Right lobe of liver (tissue), 4 donors: ENCODE measurements at regions not wholly inside any gene's neighbourhood (a gene's known extent, or its start where the extent isn't known, plus 50 kb on each side); places are given as distances from the start of the nearest gene placed in this dataset.
"Not testable (repeated sequence)": the region's sequence is repeated elsewhere in the genome, so short reads cannot be mapped to it uniquely, and the experiment has no call there.

ENCODE experiments used
- POLR2A ChIP-seq: fragments of 450-650 bp; IDR thresholded peaks from one replicate; pipeline ENCODE4 v1.6.1; 2017; ENCODE audit warnings: antibody characterized with exemption, mild to moderate bottlenecking
- TF ChIP-seq, protein P1 (sequence below), 4 donors: fragments of 200-600 bp in 3 of 4; fragments of 450-650 bp in 1 of 4; IDR thresholded peaks; one replicate each; pipeline versions ENCODE4 v1.5.1 to v1.8.0; 2016 to 2022; ENCODE audit warnings: antibody characterized with exemption in 4 of 4, mild to moderate bottlenecking in 2 of 4
- donor health status: DM: no; HTN: no; CAD: no.
- donor health status: DM: no; HTN: no; CAD: no.
- donor health status: DM: no; HTN: yes; CAD: no.

DNA sequence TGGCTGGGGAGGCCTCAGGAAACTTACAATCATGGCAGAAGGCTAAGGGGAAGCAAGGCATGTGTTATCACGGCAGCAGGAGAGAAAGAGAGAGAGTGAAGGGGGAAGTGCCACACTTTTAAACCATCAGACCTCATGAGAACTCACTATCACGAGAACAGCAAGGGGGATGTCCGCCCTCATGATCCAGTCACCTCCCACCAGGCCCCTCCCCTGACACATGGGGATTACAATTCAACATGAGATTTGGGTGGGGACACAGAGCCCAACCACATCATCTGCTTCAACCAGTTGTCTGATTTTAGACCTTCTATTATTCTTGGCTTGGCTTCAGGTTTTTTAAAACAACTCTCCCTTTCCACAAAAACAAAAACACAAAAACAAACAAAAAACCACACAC is 93.7 kb upstream of the BASP1 start:
- not testable (repeated sequence) for TF ChIP-seq POLR2A
- TF ChIP-seq, protein P1, sequence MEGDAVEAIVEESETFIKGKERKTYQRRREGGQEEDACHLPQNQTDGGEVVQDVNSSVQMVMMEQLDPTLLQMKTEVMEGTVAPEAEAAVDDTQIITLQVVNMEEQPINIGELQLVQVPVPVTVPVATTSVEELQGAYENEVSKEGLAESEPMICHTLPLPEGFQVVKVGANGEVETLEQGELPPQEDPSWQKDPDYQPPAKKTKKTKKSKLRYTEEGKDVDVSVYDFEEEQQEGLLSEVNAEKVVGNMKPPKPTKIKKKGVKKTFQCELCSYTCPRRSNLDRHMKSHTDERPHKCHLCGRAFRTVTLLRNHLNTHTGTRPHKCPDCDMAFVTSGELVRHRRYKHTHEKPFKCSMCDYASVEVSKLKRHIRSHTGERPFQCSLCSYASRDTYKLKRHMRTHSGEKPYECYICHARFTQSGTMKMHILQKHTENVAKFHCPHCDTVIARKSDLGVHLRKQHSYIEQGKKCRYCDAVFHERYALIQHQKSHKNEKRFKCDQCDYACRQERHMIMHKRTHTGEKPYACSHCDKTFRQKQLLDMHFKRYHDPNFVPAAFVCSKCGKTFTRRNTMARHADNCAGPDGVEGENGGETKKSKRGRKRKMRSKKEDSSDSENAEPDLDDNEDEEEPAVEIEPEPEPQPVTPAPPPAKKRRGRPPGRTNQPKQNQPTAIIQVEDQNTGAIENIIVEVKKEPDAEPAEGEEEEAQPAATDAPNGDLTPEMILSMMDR (IDR thresholded peaks at IDR 0.05), result not testable (repeated sequence)
